ENCODE measurements at regions not wholly inside any gene's neighbourhood (a gene's known extent, or its start where the extent isn't known, plus 50 kb on each side); places are given as distances from the start of the nearest gene placed in this dataset.

DNA sequence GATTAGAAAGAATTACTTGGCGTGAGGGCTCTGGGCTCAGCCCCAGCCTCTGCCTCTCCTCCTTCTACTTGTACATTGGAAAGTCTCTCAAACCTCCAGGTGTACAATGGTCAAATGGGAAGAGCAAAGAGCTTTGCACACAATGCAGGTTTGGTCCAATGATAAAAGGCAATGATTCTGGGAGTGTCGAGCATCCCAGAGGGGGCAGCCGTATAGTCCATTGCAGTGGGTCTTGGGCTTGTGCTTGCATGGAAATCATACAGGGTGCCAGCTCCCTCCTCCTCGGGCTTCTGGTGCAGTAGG, 98.0 kb upstream of the NCK2 start:
- Mint-ChIP-seq H3K27me3 (peaks cover 5% of the 10 kb centered on the region in 2 donors), H3K4me1 (peaks cover 0 to 3% (median 0%) of the 10 kb centered on the region in 3 donors), H3K36me3 (no peaks in the 10 kb centered on the region), H3K4me3 (no peak overlapping the region), H3K27ac (no peak overlapping the region), H3K9me3 (peaks cover 0 to 9% (median 7%) of the 10 kb centered on the region in 3 donors)
- ChIA-PET CTCF (no interaction called here), POLR2A (interaction anchor here in 1 of 2 donors (0.6 kb wide), 1 partner anchor 92 kb away, joined by 3 read pairs; no protein-coding TSS in a partner anchor)
- Histone ChIP-seq H3K36me3 (ENCODE audit: control insufficient read depth in 2 of 2, extremely low read depth in 1 of 2, insufficient read depth in 1 of 2, low read length in 1 of 2) (no peaks in the 10 kb centered on the region), H3K9me3 (no peaks in the 10 kb centered on the region), H3K4me1 (ENCODE audit: control insufficient read depth in 1 of 2, extremely low read depth in 1 of 2, insufficient read depth in 2 of 2, low read length in 2 of 2) (no peaks in the 10 kb centered on the region), H3K27me3 (replicated peaks in 1 of 2; ENCODE audit: control insufficient read depth in 2 of 2, extremely low read depth in 1 of 2, insufficient read depth in 2 of 2, low read length in 1 of 2) (peaks cover 0 to 4% of the 10 kb centered on the region in 2 experiments), H3K4me3 (ENCODE audit: control insufficient read depth in 1 of 2, extremely low read depth in 1 of 2, low read length in 1 of 2) (no peak overlapping the region), H3K27ac (ENCODE audit: low read length) (no peak overlapping the region)
- ATAC-seq (replicated peaks in 1 of 4), result no peak
- 81% methylated on average over 3 of the region's 4 CpGs for WGBS (ENCODE audit: insufficient coverage)
- DNase-seq, result no peak

DNA sequence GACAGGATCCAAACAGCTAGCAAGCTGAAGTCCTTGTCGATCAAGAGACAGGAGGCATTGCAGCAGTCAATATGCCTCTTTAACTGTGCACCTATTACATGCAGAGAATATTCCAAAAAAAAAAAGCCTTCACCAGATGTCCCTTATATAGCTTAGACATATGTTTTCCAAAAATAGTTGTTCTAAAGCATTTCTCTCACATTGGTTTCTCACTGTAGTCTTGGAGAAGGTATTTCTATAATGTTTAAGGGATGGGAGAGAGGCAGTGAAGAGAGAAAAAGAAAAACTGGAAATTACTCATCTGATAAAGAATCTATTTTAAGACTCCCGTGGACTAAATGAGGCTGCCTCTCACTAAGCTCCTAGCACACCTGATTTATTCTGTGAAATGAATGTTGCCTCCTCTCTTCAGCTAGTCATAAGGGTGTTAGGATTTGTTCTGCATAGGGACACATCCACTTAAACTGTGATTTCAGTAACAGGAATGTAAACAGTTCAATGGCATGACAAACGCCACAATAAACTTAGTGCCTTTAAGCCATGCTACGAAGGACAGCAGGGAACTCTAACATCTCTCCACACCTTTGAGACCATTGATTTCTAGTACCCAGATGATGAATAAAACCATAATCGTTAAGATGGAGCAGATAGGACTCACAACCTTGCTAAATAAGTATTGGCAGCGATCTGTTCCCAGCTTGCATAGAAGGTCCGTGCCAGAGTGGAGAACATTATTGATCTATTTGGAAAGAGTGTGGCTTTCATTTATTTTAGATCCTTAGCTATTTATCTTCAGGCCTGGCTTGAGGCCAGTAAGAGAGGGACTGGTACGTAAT, 98.6 kb upstream of the NCK2 start:
- WGBS (ENCODE audit: insufficient coverage), result 85% methylated on average over 3 of the region's 8 CpGs
- Mint-ChIP-seq H3K9me3 (peaks cover 0 to 9% (median 7%) of the 10 kb centered on the region in 3 donors), H3K4me1 (peaks cover 0 to 3% (median 0%) of the 10 kb centered on the region in 3 donors), H3K27me3 (peaks cover 5% of the 10 kb centered on the region in 2 donors), H3K36me3 (no peaks in the 10 kb centered on the region), H3K4me3 (no peak overlapping the region), H3K27ac (no peak overlapping the region)
- ChIA-PET POLR2A (interaction anchor here in 1 of 2 donors (0.6 kb wide), 1 partner anchor 92 kb away, joined by 3 read pairs; no protein-coding TSS in a partner anchor), CTCF (no interaction called here)
- Histone ChIP-seq H3K36me3 (ENCODE audit: control insufficient read depth in 2 of 2, extremely low read depth in 1 of 2, insufficient read depth in 1 of 2, low read length in 1 of 2) (no peaks in the 10 kb centered on the region), H3K4me1 (ENCODE audit: control insufficient read depth in 1 of 2, extremely low read depth in 1 of 2, insufficient read depth in 2 of 2, low read length in 2 of 2) (no peaks in the 10 kb centered on the region), H3K27ac (ENCODE audit: low read length) (no peak overlapping the region), H3K9me3 (no peaks in the 10 kb centered on the region), H3K4me3 (ENCODE audit: control insufficient read depth in 1 of 2, extremely low read depth in 1 of 2, low read length in 1 of 2) (no peak overlapping the region), H3K27me3 (replicated peaks in 1 of 2; ENCODE audit: control insufficient read depth in 2 of 2, extremely low read depth in 1 of 2, insufficient read depth in 2 of 2, low read length in 1 of 2) (peaks cover 0 to 7% of the 10 kb centered on the region in 2 experiments)
- DNase-seq (no peak), ATAC-seq (replicated peaks in 1 of 4) (no peak)

DNA sequence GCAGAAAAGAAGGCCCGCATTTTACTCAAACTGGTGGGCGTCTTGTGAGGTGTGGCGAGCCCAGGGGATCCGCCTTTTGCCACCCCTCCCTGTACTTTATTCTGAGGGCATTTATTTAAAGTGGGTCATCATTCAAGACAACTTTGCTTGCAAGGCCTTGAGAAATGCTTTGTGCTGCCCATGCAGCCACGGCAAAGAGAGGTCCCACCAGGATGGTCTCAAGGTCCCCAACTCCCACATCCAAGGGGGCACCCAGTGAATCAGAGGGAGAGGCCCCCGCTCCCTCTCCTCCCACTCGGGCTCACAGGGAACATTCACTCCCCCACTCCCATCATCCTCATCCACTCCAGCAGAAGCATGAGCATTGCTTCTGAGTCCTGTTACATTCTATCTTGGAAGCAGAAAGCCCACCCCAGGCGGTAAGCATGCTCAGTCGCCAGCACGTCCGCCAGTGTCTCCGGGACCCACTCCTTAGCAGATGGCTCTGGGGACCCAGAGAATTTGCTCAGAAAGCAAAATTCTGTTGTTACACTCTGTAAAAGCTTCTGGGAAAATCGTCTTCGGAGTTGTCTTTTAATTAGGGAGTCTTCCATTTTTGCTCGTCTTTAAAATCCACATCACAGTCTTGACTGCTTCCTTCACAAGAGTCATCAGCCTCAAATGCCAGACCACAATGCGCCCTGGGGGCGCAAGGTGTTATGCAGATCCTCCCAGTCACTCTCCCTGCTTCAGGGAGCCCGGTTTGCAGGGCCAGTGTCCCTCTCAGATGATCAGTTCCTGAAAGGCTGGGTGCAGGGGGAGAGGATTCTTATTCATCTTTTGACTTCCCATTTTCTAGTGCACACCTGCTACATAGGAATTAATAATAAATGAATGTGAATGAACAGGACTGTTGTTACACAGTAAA, 99.4 kb upstream of the NCK2 start:
- DNase-seq (no peak), ATAC-seq (replicated peaks in 1 of 4) (no peak)
- Histone ChIP-seq H3K9me3 (no peaks in the 10 kb centered on the region), H3K27ac (ENCODE audit: low read length) (no peak overlapping the region), H3K27me3 (replicated peaks in 1 of 2; ENCODE audit: control insufficient read depth in 2 of 2, extremely low read depth in 1 of 2, insufficient read depth in 2 of 2, low read length in 1 of 2) (peaks cover 0 to 7% of the 10 kb centered on the region in 2 experiments), H3K36me3 (ENCODE audit: control insufficient read depth in 2 of 2, extremely low read depth in 1 of 2, insufficient read depth in 1 of 2, low read length in 1 of 2) (no peaks in the 10 kb centered on the region), H3K4me3 (ENCODE audit: control insufficient read depth in 1 of 2, extremely low read depth in 1 of 2, low read length in 1 of 2) (no peak overlapping the region), H3K4me1 (ENCODE audit: control insufficient read depth in 1 of 2, extremely low read depth in 1 of 2, insufficient read depth in 2 of 2, low read length in 2 of 2) (no peaks in the 10 kb centered on the region)
- H3K9me3 Mint-ChIP-seq, result peaks cover 2 to 9% (median 7%) of the 10 kb centered on the region in 3 donors
- no peaks in the 10 kb centered on the region for H3K4me1 Mint-ChIP-seq
- 80% methylated on average over 10 of the region's 18 CpGs for WGBS (ENCODE audit: insufficient coverage)
- no peaks in the 10 kb centered on the region for H3K36me3 Mint-ChIP-seq
- no peak overlapping the region for H3K4me3 Mint-ChIP-seq
- H3K27me3 Mint-ChIP-seq, result peaks cover 5% of the 10 kb centered on the region in 2 donors
- H3K27ac Mint-ChIP-seq, result no peak overlapping the region
- ChIA-PET CTCF (no interaction called here), POLR2A (no interaction called here)

DNA sequence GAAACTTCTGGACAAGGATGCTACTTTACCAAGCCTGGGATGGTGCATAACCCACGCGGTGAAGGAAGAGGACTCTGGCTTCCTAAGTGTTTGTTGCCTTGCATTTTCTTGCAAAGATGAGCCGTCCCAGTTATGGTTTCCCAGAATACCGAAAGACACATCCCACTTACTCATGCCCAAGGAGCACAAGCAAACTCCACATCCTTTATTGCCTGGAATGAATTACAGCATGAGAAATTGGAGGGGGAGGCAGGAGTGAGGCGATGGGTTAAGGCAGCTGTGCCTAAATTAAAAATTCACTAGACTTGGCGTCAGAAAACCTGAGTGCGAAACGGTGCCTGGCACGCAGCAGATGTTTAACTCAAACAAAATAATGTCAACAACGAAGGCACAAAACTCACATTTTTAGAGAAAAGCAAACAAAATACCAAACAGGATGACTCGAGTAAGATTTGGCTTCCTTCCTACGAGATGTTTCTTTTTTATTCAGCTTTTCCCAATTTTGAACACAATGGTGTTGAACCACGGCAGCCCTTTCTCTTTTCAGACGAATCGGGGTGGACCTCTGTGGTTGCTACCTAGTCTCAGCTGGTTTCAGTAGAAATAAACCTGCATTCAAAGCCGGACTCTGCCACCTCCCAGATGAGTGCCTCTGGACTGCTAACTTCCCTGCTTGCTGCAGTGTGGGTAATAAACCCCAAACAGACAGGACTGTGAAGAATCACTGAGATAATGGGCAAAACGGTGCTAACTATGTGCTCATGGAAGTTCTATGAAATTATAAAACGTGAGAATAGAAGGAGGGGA, 100.3 kb upstream of the NCK2 start:
- ATAC-seq (replicated peaks in 1 of 4), result no peak
- no peaks in the 10 kb centered on the region for H3K4me1 ChIP-seq (ENCODE audit: control insufficient read depth in 1 of 2, extremely low read depth in 1 of 2, insufficient read depth in 2 of 2, low read length in 2 of 2)
- CTCF ChIA-PET, result no interaction called here

DNA sequence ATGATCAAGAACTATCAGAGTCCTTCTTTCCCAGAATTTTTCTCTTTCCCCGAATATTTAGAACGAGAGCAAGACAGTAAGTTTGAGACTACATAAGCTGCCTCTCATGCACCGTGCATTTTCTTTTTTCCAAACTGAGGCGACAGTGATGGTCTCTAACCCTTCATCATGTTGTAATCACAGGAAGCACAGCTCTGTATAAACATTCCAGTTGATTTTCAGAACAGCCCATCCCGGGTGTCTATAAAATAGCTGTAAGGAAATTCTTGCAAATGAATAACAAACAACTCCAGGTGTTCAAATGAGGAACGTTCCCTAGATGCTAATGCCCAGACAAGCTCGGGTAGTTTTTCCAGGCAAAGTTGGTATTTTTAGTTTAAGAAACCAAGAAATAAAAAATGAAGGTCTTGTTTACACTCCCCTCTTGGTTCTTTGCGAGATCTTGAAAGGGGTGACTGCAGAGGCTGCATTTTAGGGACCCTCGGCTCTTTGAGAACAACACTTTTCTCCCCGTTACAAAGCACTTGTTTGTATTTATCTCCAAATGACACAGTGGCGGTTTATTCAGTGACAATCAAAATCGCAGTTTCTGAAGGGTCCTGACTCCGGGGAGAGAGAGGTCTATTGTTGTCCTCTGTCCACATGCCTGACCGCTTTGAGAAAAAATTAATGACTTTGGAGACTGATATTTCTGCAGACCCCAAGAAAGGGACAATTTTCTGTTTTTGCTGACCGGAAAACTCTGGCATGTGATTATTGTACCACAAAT, 101.1 kb upstream of the NCK2 start:
- Mint-ChIP-seq H3K36me3 (no peaks in the 10 kb centered on the region), H3K27me3 (peaks cover 5% of the 10 kb centered on the region in 2 donors), H3K27ac (no peak overlapping the region), H3K9me3 (peaks cover 0 to 4% (median 0%) of the 10 kb centered on the region in 3 donors), H3K4me3 (no peak overlapping the region), H3K4me1 (no peaks in the 10 kb centered on the region)
- CTCF ChIA-PET, result no interaction called here
- no peak for DNase-seq
- 88% methylated on average over 9 of the region's 15 CpGs for WGBS (ENCODE audit: insufficient coverage)
- Histone ChIP-seq H3K27me3 (replicated peaks in 1 of 2; ENCODE audit: control insufficient read depth in 2 of 2, extremely low read depth in 1 of 2, insufficient read depth in 2 of 2, low read length in 1 of 2) (peaks cover 0 to 7% of the 10 kb centered on the region in 2 experiments), H3K36me3 (ENCODE audit: control insufficient read depth in 2 of 2, extremely low read depth in 1 of 2, insufficient read depth in 1 of 2, low read length in 1 of 2) (no peaks in the 10 kb centered on the region), H3K4me1 (ENCODE audit: control insufficient read depth in 1 of 2, extremely low read depth in 1 of 2, insufficient read depth in 2 of 2, low read length in 2 of 2) (no peaks in the 10 kb centered on the region), H3K27ac (ENCODE audit: low read length) (no peak overlapping the region), H3K4me3 (ENCODE audit: control insufficient read depth in 1 of 2, extremely low read depth in 1 of 2, low read length in 1 of 2) (no peak overlapping the region), H3K9me3 (no peaks in the 10 kb centered on the region)
- no peak for ATAC-seq (replicated peaks in 1 of 4)
- POLR2A ChIA-PET, result no interaction called here

More for the DNA sequence above, 100.3 kb upstream of the NCK2 start:
- peaks cover 4 to 7% (median 5%) of the 10 kb centered on the region in 3 donors for H3K9me3 Mint-ChIP-seq
- Histone ChIP-seq H3K9me3 (no peaks in the 10 kb centered on the region), H3K4me3 (ENCODE audit: control insufficient read depth in 1 of 2, extremely low read depth in 1 of 2, low read length in 1 of 2) (no peak overlapping the region), H3K27me3 (replicated peaks in 1 of 2; ENCODE audit: control insufficient read depth in 2 of 2, extremely low read depth in 1 of 2, insufficient read depth in 2 of 2, low read length in 1 of 2) (peaks cover 0 to 7% of the 10 kb centered on the region in 2 experiments), H3K36me3 (ENCODE audit: control insufficient read depth in 2 of 2, extremely low read depth in 1 of 2, insufficient read depth in 1 of 2, low read length in 1 of 2) (no peaks in the 10 kb centered on the region), H3K27ac (ENCODE audit: low read length) (no peak overlapping the region)
- POLR2A ChIA-PET, result no interaction called here
- WGBS (ENCODE audit: insufficient coverage), result 90% methylated on average over 10 of the region's 18 CpGs
- H3K4me1 Mint-ChIP-seq, result no peaks in the 10 kb centered on the region
- H3K4me3 Mint-ChIP-seq, result no peak overlapping the region
- DNase-seq, result no peak
- no peaks in the 10 kb centered on the region for H3K36me3 Mint-ChIP-seq
- no peak overlapping the region for H3K27ac Mint-ChIP-seq
- H3K27me3 Mint-ChIP-seq, result peaks cover 5% of the 10 kb centered on the region in 2 donors
